CD8-positive, alpha-beta memory T cell (primary cell): ENCODE measurements at regions not wholly inside any gene's neighbourhood (a gene's known extent, or its start where the extent isn't known, plus 50 kb on each side); places are given as distances from the start of the nearest gene placed in this dataset.

ENCODE experiments used
- CTCF ChIA-PET: fragments of 350-600 bp; sonication (Branson Sonifier 250); formaldehyde crosslinking; loops from one replicate; lab custom pipeline; 2021; ENCODE audit warnings: antibody characterized with exemption; lab: Charles Lee
- POLR2A ChIA-PET: fragments of 350-600 bp; sonication (Branson Sonifier 250); formaldehyde crosslinking; loops from one replicate; lab custom pipeline; 2021; ENCODE audit warnings: antibody characterized with exemption; lab: Charles Lee
- DNase-seq, 5 donors: peaks; one replicate each; pipeline versions ENCODE4 v3.0.0 to v3.0.0-alpha.2; 2020 to 2022; ENCODE audit warnings: mixed read lengths in 1 of 5
- H3K27ac ChIP-seq: one replicate; pipeline ENCODE4 v1.7.0; 2013; ENCODE audit warnings: low read depth, mild to moderate bottlenecking, low read length, moderate library complexity
- H3K27me3 ChIP-seq: 2 replicates; pipeline ENCODE4 v1.7.0; 2013; ENCODE audit warnings: low read length, mild to moderate bottlenecking; ENCODE audit not compliant: insufficient read depth, poor library complexity, severe bottlenecking
- H3K36me3 ChIP-seq: 2 replicates; pipeline ENCODE4 v1.7.0; 2013; ENCODE audit warnings: mild to moderate bottlenecking, low read length, moderate library complexity; ENCODE audit not compliant: insufficient read depth
- H3K4me1 ChIP-seq: 2 replicates; pipeline ENCODE4 v1.7.0; 2013; ENCODE audit warnings: mild to moderate bottlenecking, low read length, moderate library complexity; ENCODE audit not compliant: insufficient read depth
- H3K4me3 ChIP-seq: 2 replicates; pipeline ENCODE4 v1.7.0; 2013; ENCODE audit warnings: mild to moderate bottlenecking, low read length
- H3K9me3 ChIP-seq: 2 replicates; pipeline ENCODE4 v1.7.0; 2013; ENCODE audit warnings: mild to moderate bottlenecking, low read length
- H3K27ac Mint-ChIP-seq, 8 donors: one replicate each; pipeline ENCODE4 v1.8.0; 2020 to 2021; ENCODE audit warnings: mixed read lengths in 8 of 8, mild to moderate bottlenecking in 6 of 8, inconsistent platforms in 3 of 8, moderate library complexity in 3 of 8
- H3K27me3 Mint-ChIP-seq, 2 donors: one replicate each; pipeline ENCODE4 v1.8.0; 2020 to 2021; ENCODE audit warnings: mixed read lengths in 2 of 2, mild to moderate bottlenecking in 1 of 2, moderate library complexity in 1 of 2
- H3K36me3 Mint-ChIP-seq, 3 donors: one replicate each; pipeline ENCODE4 v1.8.0; 2020 to 2021; ENCODE audit warnings: mixed read lengths in 3 of 3, inconsistent platforms in 1 of 3, mild to moderate bottlenecking in 1 of 3
- H3K4me1 Mint-ChIP-seq, 3 donors: one replicate each; pipeline ENCODE4 v1.8.0; 2020 to 2021; ENCODE audit warnings: mixed read lengths in 3 of 3, inconsistent platforms in 1 of 3, mild to moderate bottlenecking in 1 of 3
- H3K4me3 Mint-ChIP-seq, 7 donors: one replicate each; pipeline ENCODE4 v1.8.0; 2020 to 2021; ENCODE audit warnings: mixed read lengths in 7 of 7, mild to moderate bottlenecking in 6 of 7, moderate library complexity in 4 of 7, inconsistent platforms in 2 of 7
- H3K9me3 Mint-ChIP-seq, 5 donors: one replicate each; pipeline ENCODE4 v1.8.0; 2020 to 2022; ENCODE audit warnings: mixed read lengths in 5 of 5, mild to moderate bottlenecking in 3 of 5, moderate library complexity in 2 of 5, inconsistent platforms in 1 of 5

- Mint-ChIP-seq H3K4me1 (peaks cover 12 to 19% (median 19%) of the 10 kb centered on the region in 3 donors), H3K9me3 (no peaks in the 10 kb centered on the region), H3K27ac (peak overlapping the region in 3 of 8 donors; percentile 13 to 70 (median 41)), H3K4me3 (peak overlapping the region in 1 of 7 donors; percentile 37), H3K36me3 (no peaks in the 10 kb centered on the region), H3K27me3 (peaks cover 8 to 14% of the 10 kb centered on the region in 2 donors)
- ChIA-PET POLR2A (no interaction called here), CTCF (no interaction called here)
- no peak overlapping the region for H3K27ac ChIP-seq
- H3K36me3 ChIP-seq = no peaks in the 10 kb centered on the region
- peak in 1 of 5 donors; percentile 34 for DNase-seq
- H3K27me3 ChIP-seq = no peaks in the 10 kb centered on the region
- H3K9me3 ChIP-seq = no peaks in the 10 kb centered on the region
- no peaks in the 10 kb centered on the region for H3K4me1 ChIP-seq
- H3K4me3 ChIP-seq = no peak overlapping the region
Measured at GRCh38 chr12:66066137-66066928, 64.2 kb downstream of the LLPH start.

GRCh38 chr12:66065641-66066136 lies 64.9 kb downstream of the LLPH start:
- peaks cover 7 to 16% of the 10 kb centered on the region in 2 donors for H3K27me3 Mint-ChIP-seq
- H3K4me1 Mint-ChIP-seq = peaks cover 12 to 19% (median 19%) of the 10 kb centered on the region in 3 donors

DNA sequence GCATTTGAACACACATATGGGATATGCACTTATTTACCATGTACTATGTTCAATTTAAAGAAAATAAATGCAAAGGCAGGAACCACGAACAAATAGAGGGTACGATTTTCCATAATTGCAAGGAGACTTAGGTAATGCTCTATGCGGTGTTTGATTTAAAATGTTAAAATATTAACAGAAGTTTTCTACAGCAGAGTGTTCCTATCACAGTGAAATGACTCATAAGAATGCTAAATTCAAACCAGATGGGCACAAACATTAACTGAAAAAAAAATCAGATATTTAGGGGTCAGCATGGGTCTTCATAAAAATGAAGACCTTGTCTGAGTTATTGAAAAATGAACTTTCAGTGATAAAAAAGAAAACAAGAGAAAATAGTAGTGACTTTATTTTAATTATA lies 65.4 kb downstream of the LLPH start:
- Histone ChIP-seq H3K4me1 (no peaks in the 10 kb centered on the region), H3K27ac (no peak overlapping the region), H3K36me3 (no peaks in the 10 kb centered on the region), H3K9me3 (no peaks in the 10 kb centered on the region), H3K4me3 (no peak overlapping the region), H3K27me3 (no peaks in the 10 kb centered on the region)
- DNase-seq = no peak
- ChIA-PET CTCF (no interaction called here), POLR2A (no interaction called here)
- Mint-ChIP-seq H3K4me3 (no peak overlapping the region), H3K27ac (no peak overlapping the region), H3K27me3 (peaks cover 8 to 19% of the 10 kb centered on the region in 2 donors), H3K9me3 (no peaks in the 10 kb centered on the region), H3K4me1 (peaks cover 12 to 19% (median 19%) of the 10 kb centered on the region in 3 donors), H3K36me3 (no peaks in the 10 kb centered on the region)

More at GRCh38 chr12:66065641-66066136, 64.9 kb downstream of the LLPH start:
- DNase-seq = no peak
- Mint-ChIP-seq H3K9me3 (no peaks in the 10 kb centered on the region), H3K36me3 (no peaks in the 10 kb centered on the region), H3K4me3 (no peak overlapping the region), H3K27ac (peak overlapping the region in 1 of 8 donors; percentile 10)
- ChIA-PET POLR2A (no interaction called here), CTCF (no interaction called here)
- H3K4me1 ChIP-seq = no peaks in the 10 kb centered on the region
- no peak overlapping the region for H3K4me3 ChIP-seq
- no peak overlapping the region for H3K27ac ChIP-seq
- no peaks in the 10 kb centered on the region for H3K36me3 ChIP-seq
- H3K27me3 ChIP-seq = no peaks in the 10 kb centered on the region
- H3K9me3 ChIP-seq = no peaks in the 10 kb centered on the region

DNA sequence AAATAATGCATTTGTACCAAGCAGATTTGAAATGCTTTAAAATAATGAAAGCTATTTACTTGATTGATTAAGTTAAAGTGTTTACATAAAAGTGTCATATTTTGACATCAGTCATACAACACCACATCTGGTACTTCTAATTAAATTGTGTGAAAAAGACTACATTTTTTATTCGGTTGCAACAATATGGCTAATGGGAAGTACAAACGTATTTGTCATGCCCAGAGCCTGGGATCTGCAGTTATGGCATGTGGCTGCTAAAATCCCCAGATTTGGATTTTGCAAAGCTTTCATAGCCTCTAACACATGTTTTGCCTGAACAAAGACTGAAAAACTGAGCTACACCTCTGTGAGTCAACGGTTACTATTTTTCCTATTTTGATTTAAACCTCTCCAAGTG lies 66.6 kb downstream of the LLPH start:
- no peak overlapping the region for H3K4me3 ChIP-seq
- H3K36me3 Mint-ChIP-seq = no peaks in the 10 kb centered on the region
- H3K4me1 ChIP-seq = no peaks in the 10 kb centered on the region
- H3K27ac Mint-ChIP-seq = no peak overlapping the region
- H3K4me3 Mint-ChIP-seq = no peak overlapping the region
- POLR2A ChIA-PET = no interaction called here
- no peak overlapping the region for H3K27ac ChIP-seq
- CTCF ChIA-PET = no interaction called here
- no peaks in the 10 kb centered on the region for H3K36me3 ChIP-seq
- H3K4me1 Mint-ChIP-seq = peaks cover 12 to 19% (median 19%) of the 10 kb centered on the region in 3 donors
- H3K9me3 Mint-ChIP-seq = no peaks in the 10 kb centered on the region
- peaks cover 8 to 30% of the 10 kb centered on the region in 2 donors for H3K27me3 Mint-ChIP-seq
- no peak for DNase-seq
- H3K27me3 ChIP-seq = no peaks in the 10 kb centered on the region
- H3K9me3 ChIP-seq = no peaks in the 10 kb centered on the region

DNA sequence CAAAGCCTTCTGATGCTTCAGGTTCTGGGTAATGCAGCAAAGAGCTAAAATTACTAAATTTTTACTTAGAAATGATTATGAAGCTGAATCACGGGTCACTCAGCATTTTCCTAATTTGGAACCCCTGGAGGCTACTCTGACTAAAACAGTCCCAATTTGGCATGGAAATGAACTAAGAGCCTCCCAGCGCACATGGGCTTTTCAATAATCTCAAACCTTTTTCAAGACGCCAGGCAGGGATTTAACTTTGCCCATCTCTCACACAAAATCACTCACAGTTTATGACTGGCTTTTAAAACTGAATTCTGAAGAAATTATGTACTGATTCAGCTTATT lies 68.3 kb downstream of the LLPH start:
- Histone ChIP-seq H3K36me3 (no peaks in the 10 kb centered on the region), H3K27ac (no peak overlapping the region), H3K4me3 (no peak overlapping the region), H3K9me3 (no peaks in the 10 kb centered on the region), H3K27me3 (no peaks in the 10 kb centered on the region), H3K4me1 (no peaks in the 10 kb centered on the region)
- POLR2A ChIA-PET = no interaction called here
- CTCF ChIA-PET = no interaction called here
- H3K27me3 Mint-ChIP-seq = peaks cover 8 to 33% of the 10 kb centered on the region in 2 donors
- no peak for DNase-seq
- H3K27ac Mint-ChIP-seq = no peak overlapping the region
- H3K36me3 Mint-ChIP-seq = no peaks in the 10 kb centered on the region
- no peak overlapping the region for H3K4me3 Mint-ChIP-seq
- peaks cover 11 to 18% (median 17%) of the 10 kb centered on the region in 3 donors for H3K4me1 Mint-ChIP-seq
- no peaks in the 10 kb centered on the region for H3K9me3 Mint-ChIP-seq

DNA sequence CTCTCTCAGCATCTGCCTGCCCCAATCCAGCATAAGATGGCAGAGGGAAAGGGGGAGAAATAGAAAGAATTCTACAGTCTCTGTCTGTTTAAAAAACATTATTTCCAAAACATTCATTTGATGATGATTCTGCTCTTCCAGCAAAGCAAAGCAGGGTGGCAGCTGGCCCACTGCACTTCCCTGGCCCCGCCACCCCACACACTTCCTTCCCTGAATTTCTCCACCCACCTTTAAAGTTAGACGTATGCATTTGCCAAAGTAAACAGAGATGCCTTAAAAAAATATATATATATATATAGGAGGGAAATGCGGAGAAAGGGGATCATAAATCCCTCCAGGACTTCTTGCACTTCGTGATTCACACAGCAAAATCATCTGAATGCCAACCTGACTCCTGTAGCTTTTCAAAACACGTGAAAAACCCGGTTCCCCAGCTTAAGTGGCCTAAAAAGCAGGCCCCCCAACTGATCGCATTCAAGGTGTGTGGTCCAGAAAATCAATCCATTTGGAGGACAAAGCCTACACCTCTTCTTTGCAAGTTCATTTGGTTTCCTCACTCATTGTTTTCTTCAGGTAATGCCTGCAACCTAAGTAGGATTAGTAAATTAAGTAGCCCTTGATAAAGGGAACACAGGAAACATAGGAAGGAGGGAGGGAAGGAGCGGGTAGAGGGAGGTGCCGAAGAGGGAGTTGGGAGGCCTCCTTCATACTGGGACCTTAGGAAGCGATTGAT lies 68.8 kb downstream of the LLPH start:
- DNase-seq = no peak
- no peak overlapping the region for H3K4me3 ChIP-seq

DNA sequence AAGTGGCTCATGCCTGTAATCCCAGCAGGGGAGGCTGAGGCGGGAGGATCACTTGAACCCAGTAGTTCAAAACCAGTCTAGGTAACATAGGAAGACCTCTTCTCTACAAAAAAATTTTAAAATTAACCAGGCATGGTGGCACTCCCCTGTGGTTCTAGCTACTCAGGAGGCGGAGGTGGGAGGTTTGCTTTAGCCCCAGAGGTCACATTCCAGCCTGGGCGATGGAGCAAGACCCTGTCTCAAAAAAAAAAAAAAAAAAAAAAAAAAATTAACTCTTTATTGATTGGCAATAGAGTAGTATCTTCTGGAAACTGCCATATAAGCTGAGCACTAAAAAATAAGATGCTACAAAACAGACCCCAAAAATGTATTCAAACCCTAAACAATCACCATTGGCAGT lies 69.5 kb downstream of the LLPH start:
- CTCF ChIA-PET = no interaction called here
- no peaks in the 10 kb centered on the region for H3K36me3 ChIP-seq
- Mint-ChIP-seq H3K4me1 (peaks cover 0 to 7% (median 5%) of the 10 kb centered on the region in 3 donors), H3K9me3 (no peaks in the 10 kb centered on the region), H3K4me3 (no peak overlapping the region), H3K27me3 (peaks cover 8 to 33% of the 10 kb centered on the region in 2 donors), H3K36me3 (no peaks in the 10 kb centered on the region), H3K27ac (no peak overlapping the region)
- POLR2A ChIA-PET = no interaction called here
- no peak overlapping the region for H3K27ac ChIP-seq
- no peaks in the 10 kb centered on the region for H3K9me3 ChIP-seq
- no peaks in the 10 kb centered on the region for H3K4me1 ChIP-seq
- H3K27me3 ChIP-seq = no peaks in the 10 kb centered on the region
- DNase-seq = no peak
- no peak overlapping the region for H3K4me3 ChIP-seq

More for the DNA sequence above, 68.8 kb downstream of the LLPH start:
- no peaks in the 10 kb centered on the region for H3K4me1 ChIP-seq
- no peaks in the 10 kb centered on the region for H3K27me3 ChIP-seq
- Mint-ChIP-seq H3K36me3 (no peaks in the 10 kb centered on the region), H3K9me3 (no peaks in the 10 kb centered on the region), H3K27ac (no peak overlapping the region), H3K4me3 (no peak overlapping the region), H3K27me3 (peaks cover 8 to 33% of the 10 kb centered on the region in 2 donors), H3K4me1 (peaks cover 6 to 13% (median 12%) of the 10 kb centered on the region in 3 donors)
- ChIA-PET POLR2A (no interaction called here), CTCF (no interaction called here)
- no peak overlapping the region for H3K27ac ChIP-seq
- H3K36me3 ChIP-seq = no peaks in the 10 kb centered on the region
- no peaks in the 10 kb centered on the region for H3K9me3 ChIP-seq
